ENCODE measurements at regions not wholly inside any gene's neighbourhood (a gene's known extent, or its start where the extent isn't known, plus 50 kb on each side); places are given as distances from the start of the nearest gene placed in this dataset.

DNA sequence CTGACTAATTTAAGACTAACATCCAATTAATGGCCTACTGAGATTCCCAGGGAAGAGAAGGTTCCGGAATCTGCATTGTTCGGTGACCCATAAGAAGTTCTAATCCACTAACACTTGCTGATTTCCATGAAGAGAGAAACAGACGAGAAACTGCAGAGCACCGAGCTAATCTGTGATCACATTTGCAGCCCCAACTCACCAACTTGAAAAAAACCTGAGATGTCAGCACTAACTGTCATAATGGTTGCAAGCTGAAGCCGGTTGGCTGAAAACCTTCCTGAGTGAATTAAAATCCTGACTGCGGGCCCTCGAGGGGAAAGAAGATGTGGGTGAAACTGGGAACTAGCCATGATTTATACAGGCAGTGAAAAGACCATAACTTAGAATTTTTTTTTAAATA, 204.8 kb upstream of the IGF1R start:
- no peaks in the 10 kb centered on the region for H3K36me3 ChIP-seq (replicated peaks)
- H3K27me3 ChIP-seq (replicated peaks), result no peaks in the 10 kb centered on the region
- no peak overlapping the region for H3K4me3 ChIP-seq (ENCODE audit: low read depth, low read length)
- DNase-seq, result no peak
- TF ChIP-seq, protein P1, sequence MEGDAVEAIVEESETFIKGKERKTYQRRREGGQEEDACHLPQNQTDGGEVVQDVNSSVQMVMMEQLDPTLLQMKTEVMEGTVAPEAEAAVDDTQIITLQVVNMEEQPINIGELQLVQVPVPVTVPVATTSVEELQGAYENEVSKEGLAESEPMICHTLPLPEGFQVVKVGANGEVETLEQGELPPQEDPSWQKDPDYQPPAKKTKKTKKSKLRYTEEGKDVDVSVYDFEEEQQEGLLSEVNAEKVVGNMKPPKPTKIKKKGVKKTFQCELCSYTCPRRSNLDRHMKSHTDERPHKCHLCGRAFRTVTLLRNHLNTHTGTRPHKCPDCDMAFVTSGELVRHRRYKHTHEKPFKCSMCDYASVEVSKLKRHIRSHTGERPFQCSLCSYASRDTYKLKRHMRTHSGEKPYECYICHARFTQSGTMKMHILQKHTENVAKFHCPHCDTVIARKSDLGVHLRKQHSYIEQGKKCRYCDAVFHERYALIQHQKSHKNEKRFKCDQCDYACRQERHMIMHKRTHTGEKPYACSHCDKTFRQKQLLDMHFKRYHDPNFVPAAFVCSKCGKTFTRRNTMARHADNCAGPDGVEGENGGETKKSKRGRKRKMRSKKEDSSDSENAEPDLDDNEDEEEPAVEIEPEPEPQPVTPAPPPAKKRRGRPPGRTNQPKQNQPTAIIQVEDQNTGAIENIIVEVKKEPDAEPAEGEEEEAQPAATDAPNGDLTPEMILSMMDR (IDR thresholded peaks at IDR 0.05; ENCODE audit: low read depth, low read length, missing control alignments), result no peak
- no peak overlapping the region for H3K27ac ChIP-seq
- in situ Hi-C loops (cut with HindIII; ENCODE audit: low pct_ligation_motif_present, low sequenced_read_pairs), result no loop called here

DNA sequence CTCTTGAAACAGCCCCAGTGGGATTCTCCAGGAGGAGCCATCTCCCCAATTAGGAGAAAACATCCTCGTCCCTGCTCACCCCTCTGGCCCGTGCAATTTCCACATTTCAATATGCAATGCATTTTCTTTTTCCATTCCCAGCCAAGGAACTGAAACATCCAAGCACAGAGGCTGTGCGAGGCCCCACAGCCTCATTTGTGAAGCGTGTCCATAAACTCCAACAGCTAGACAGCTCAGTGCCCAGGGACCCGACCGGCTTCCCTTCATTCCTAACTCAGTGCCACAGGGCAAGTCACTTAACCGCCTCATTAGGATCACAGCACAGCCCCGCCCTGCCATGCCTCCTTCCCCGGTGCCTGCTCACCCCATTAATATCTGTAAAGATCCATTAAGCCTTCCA, 204.2 kb upstream of the IGF1R start:
- TF ChIP-seq, protein P1 (IDR thresholded peaks at IDR 0.05; ENCODE audit: low read depth, low read length, missing control alignments), result no peak

DNA sequence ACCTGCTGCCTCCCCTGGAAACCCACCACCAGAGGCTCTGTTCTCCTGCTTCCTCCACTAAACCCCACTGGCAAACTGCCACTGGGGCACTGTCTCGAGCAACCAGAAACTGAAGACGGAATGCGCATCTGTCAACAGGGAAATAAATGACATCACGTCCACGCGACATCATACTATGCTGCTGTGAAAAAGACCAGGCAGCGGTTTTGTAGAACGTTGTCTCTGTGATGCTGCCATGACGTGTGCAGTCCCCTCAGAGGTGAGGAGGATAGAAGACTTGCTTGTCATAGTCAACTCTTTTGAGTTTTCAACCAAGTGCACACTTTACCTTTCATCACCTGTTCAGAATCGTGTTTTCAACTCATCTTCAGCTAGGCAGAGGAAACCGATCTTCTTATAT, 203.0 kb upstream of the IGF1R start:
- in situ Hi-C loops (cut with HindIII; ENCODE audit: low pct_ligation_motif_present, low sequenced_read_pairs), result no loop called here

More for the DNA sequence above, 204.2 kb upstream of the IGF1R start:
- Histone ChIP-seq H3K27ac (no peak overlapping the region), H3K4me3 (ENCODE audit: low read depth, low read length) (no peak overlapping the region), H3K27me3 (replicated peaks) (no peaks in the 10 kb centered on the region), H3K36me3 (replicated peaks) (no peaks in the 10 kb centered on the region)
- in situ Hi-C loops (cut with HindIII; ENCODE audit: low pct_ligation_motif_present, low sequenced_read_pairs), result no loop called here
- DNase-seq, result no peak

DNA sequence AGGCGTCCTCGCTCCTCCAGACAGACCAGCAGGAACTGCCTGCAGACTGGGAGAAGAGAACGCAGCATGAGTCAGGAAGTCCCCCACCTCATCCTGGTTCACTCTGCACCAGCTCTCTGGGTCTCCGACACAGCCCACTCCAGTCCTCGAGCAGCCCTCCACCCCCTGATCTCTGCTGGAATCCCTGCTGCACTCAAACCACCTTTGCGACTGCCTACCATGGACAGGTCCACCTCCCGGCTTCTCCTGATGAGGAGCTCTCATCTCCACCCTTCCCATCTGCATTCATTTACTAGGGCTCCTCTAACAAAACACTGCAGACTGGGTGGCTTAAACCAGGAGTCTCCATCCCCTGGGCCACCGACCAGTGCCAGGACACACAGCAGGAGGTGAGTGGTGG, 202.3 kb upstream of the IGF1R start:
- Histone ChIP-seq H3K36me3 (replicated peaks) (no peaks in the 10 kb centered on the region), H3K27me3 (replicated peaks) (no peaks in the 10 kb centered on the region), H3K4me3 (ENCODE audit: low read depth, low read length) (no peak overlapping the region), H3K27ac (no peak overlapping the region)
- in situ Hi-C loops (cut with HindIII; ENCODE audit: low pct_ligation_motif_present, low sequenced_read_pairs), result no loop called here
- no peak for DNase-seq
- TF ChIP-seq, protein P1 (IDR thresholded peaks at IDR 0.05; ENCODE audit: low read depth, low read length, missing control alignments), result no peak

More for the DNA sequence above, 203.0 kb upstream of the IGF1R start:
- Histone ChIP-seq H3K27ac (no peak overlapping the region), H3K4me3 (ENCODE audit: low read depth, low read length) (no peak overlapping the region), H3K27me3 (replicated peaks) (no peaks in the 10 kb centered on the region), H3K36me3 (replicated peaks) (no peaks in the 10 kb centered on the region)
- no peak for DNase-seq
- TF ChIP-seq, protein P1 (IDR thresholded peaks at IDR 0.05; ENCODE audit: low read depth, low read length, missing control alignments), result no peak

DNA sequence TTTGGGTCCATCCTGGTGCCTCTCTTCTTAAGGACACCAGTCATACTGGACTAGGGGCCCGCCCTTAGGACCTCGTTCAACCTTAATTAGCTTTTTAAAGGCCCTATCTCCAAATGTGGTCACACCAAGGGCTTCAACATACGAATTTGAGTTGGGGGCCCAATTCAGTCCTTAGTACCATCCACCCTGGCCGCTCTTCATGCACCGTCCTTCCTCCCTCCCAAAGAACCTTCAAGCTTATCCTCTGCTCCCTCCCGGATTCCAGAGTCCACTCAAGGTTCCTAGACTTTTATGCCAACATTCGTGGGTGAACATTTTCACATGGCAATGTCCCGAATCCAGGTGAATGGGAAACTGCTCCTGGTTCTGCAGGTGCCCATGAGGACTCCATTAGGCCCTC, 201.3 kb upstream of the IGF1R start:
- in situ Hi-C loops (cut with HindIII; ENCODE audit: low pct_ligation_motif_present, low sequenced_read_pairs), result no loop called here
- H3K27me3 ChIP-seq (replicated peaks), result no peaks in the 10 kb centered on the region

DNA sequence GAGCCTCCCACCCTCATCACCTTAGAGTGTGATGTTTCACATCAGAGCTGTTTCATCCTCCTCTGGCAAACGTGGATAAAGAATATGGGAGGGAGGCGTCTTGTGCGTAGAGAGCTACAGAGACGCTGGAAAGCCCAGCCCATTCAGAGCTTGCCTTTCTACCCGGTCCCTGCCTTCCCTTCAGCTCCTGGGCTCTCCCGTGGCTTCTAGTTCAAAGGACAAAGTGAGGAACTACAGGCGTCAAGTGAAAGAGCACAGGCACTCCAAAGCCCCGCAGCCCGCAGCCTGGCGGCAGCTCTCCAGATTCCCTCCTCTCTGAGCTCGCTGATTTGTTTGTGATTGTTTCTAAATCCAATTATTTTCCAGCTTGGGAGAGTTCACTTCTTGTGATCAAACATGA, 197.1 kb upstream of the IGF1R start:
- TF ChIP-seq, protein P1 (IDR thresholded peaks at IDR 0.05; ENCODE audit: low read depth, low read length, missing control alignments), result no peak
- no peaks in the 10 kb centered on the region for H3K27me3 ChIP-seq (replicated peaks)
- no peaks in the 10 kb centered on the region for H3K36me3 ChIP-seq (replicated peaks)
- in situ Hi-C loops (cut with HindIII; ENCODE audit: low pct_ligation_motif_present, low sequenced_read_pairs), result no loop called here
- no peak for DNase-seq
- H3K4me3 ChIP-seq (ENCODE audit: low read depth, low read length), result no peak overlapping the region
- no peak overlapping the region for H3K27ac ChIP-seq

More for the DNA sequence above, 201.3 kb upstream of the IGF1R start:
- no peak overlapping the region for H3K4me3 ChIP-seq (ENCODE audit: low read depth, low read length)
- TF ChIP-seq, protein P1 (IDR thresholded peaks at IDR 0.05; ENCODE audit: low read depth, low read length, missing control alignments), result no peak
- no peak overlapping the region for H3K27ac ChIP-seq
- H3K36me3 ChIP-seq (replicated peaks), result no peaks in the 10 kb centered on the region
- no peak for DNase-seq
